ENCODE measurements at regions not wholly inside any gene's neighbourhood (a gene's known extent, or its start where the extent isn't known, plus 50 kb on each side); places are given as distances from the start of the nearest gene placed in this dataset.

DNA sequence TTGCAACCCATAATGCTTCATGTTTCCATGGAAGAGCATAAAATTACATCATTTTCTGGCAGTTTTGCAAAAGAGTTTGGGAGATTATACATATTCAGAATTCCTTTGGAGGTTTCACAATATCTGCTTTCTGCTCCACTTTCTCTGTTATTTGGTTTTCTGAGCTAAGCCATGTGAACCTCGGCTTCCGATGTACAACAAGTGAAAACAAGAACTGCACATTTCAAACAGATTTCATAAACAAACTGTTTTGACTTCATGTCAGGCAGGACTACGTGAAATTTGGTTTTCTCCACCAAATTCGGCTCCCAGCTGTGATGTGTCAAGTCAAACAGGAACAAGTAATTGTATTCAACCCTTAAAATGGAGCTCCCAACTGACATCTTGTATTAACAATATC is 609.8 kb downstream of the IRX1 start:
- H3K36me3 ChIP-seq (ENCODE audit: control insufficient read depth, low read depth, low read length): no peaks in the 10 kb centered on the region
- H3K27ac ChIP-seq (ENCODE audit: low read length): no peak overlapping the region
- H3K9ac ChIP-seq (ENCODE audit: low read length): no peak overlapping the region
- H3K27me3 ChIP-seq (ENCODE audit: control insufficient read depth, insufficient read depth, low read length): no peaks in the 10 kb centered on the region
- H3K4me3 ChIP-seq (ENCODE audit: low read length): no peak overlapping the region
- peaks cover 21% of the 10 kb centered on the region for H3K4me1 ChIP-seq (ENCODE audit: control insufficient read depth, low read depth, low read length)
- no peaks in the 10 kb centered on the region for H3K9me3 ChIP-seq (ENCODE audit: control insufficient read depth, low read depth, low read length)

DNA sequence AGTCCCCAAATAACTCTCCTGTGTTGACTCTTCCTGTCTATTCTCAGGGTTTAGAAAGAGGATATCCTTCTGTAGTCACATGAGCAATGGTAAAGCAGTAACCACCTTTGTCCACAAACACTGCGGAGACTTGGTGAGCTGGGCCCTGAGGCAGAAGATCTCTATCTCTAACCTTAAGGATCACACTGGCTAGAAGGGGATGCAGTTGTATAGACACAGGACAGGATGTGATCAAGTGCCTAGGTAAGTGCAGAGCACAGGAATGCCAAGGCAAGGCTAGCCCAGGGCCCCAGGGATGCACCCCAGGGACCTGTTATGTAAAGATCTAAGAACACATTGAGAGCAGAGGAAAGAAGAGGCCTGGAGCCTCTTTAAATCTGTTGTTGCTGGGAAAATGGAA is 610.5 kb downstream of the IRX1 start:
- no peak overlapping the region for H3K27ac ChIP-seq (ENCODE audit: low read length)
- H3K27me3 ChIP-seq (ENCODE audit: control insufficient read depth, insufficient read depth, low read length): no peaks in the 10 kb centered on the region
- peaks cover 21% of the 10 kb centered on the region for H3K4me1 ChIP-seq (ENCODE audit: control insufficient read depth, low read depth, low read length)
- no peaks in the 10 kb centered on the region for H3K9me3 ChIP-seq (ENCODE audit: control insufficient read depth, low read depth, low read length)
- H3K36me3 ChIP-seq (ENCODE audit: control insufficient read depth, low read depth, low read length): no peaks in the 10 kb centered on the region
- H3K4me3 ChIP-seq (ENCODE audit: low read length): no peak overlapping the region
- H3K9ac ChIP-seq (ENCODE audit: low read length): no peak overlapping the region

DNA sequence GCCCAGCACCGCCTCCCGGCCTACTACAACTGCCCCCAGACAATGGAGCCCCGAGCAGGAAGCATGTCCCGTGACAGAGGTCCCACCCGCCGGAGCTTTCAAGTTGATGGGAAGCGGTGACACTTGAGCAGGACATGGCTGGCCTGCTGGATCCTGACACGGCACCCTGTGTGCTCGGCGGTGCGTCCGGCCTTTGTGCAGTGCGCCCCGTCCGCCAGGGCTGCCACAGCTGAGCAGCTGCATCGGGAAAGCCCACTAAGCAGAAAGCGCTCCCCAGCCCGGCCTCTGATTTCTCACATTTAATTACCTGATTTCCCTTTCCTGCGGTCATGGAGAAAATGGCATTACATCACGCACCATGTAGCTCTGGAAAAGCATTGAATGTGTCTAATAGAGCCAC is 611.9 kb downstream of the IRX1 start:
- Histone ChIP-seq H3K9me3 (ENCODE audit: control insufficient read depth, low read depth, low read length) (no peaks in the 10 kb centered on the region), H3K9ac (ENCODE audit: low read length) (no peak overlapping the region), H3K27ac (ENCODE audit: low read length) (no peak overlapping the region), H3K36me3 (ENCODE audit: control insufficient read depth, low read depth, low read length) (no peaks in the 10 kb centered on the region), H3K27me3 (ENCODE audit: control insufficient read depth, insufficient read depth, low read length) (no peaks in the 10 kb centered on the region), H3K4me3 (ENCODE audit: low read length) (no peak overlapping the region), H3K4me1 (ENCODE audit: control insufficient read depth, low read depth, low read length) (peaks cover 29% of the 10 kb centered on the region)

DNA sequence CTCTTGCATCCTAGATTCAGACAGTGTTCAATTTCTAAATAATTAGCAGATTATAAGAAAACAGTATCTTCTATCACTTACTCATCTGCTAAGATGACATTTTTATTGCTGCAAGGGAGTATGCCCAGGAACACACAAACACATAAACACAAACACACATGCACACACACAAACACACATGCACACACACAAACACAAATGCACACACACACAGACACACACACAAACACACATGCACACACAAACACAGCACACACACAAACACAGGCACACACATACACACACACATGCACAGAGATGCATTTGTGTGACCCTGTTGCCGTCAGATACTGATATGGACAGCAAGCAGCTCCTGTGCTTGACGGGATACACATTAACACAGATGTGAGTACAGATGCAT is 612.9 kb downstream of the IRX1 start:
- no peaks in the 10 kb centered on the region for H3K27me3 ChIP-seq (ENCODE audit: control insufficient read depth, insufficient read depth, low read length)
- no peaks in the 10 kb centered on the region for H3K9me3 ChIP-seq (ENCODE audit: control insufficient read depth, low read depth, low read length)
- peaks cover 38% of the 10 kb centered on the region for H3K4me1 ChIP-seq (ENCODE audit: control insufficient read depth, low read depth, low read length)
- no peak overlapping the region for H3K9ac ChIP-seq (ENCODE audit: low read length)
- no peak overlapping the region for H3K27ac ChIP-seq (ENCODE audit: low read length)
- no peaks in the 10 kb centered on the region for H3K36me3 ChIP-seq (ENCODE audit: control insufficient read depth, low read depth, low read length)
- H3K4me3 ChIP-seq (ENCODE audit: low read length): no peak overlapping the region

DNA sequence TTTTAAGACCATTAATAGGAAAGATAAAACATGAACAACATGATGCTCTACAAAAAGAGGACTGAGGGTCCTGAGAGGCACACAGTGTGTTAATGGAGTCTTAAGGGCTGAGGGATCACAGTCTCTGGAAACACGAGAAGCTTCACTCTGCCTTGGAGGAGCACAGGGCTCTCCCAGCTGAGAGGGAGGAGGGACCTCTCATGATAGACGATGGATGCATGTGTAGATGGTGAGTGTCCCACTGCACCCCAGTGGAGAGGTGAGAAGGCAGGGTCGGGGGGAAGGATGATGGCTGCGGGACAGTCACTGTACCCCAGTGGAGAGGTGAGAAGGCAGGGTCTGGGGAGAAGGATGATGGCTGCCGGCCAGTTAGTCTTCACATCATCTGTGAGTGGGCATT is 613.4 kb downstream of the IRX1 start:
- Histone ChIP-seq H3K4me3 (ENCODE audit: low read length) (no peak overlapping the region), H3K4me1 (ENCODE audit: control insufficient read depth, low read depth, low read length) (peaks cover 42% of the 10 kb centered on the region), H3K27me3 (ENCODE audit: control insufficient read depth, insufficient read depth, low read length) (no peaks in the 10 kb centered on the region), H3K9me3 (ENCODE audit: control insufficient read depth, low read depth, low read length) (no peaks in the 10 kb centered on the region), H3K9ac (ENCODE audit: low read length) (no peak overlapping the region), H3K36me3 (ENCODE audit: control insufficient read depth, low read depth, low read length) (no peaks in the 10 kb centered on the region), H3K27ac (ENCODE audit: low read length) (no peak overlapping the region)

GRCh38 chr5:4212071-4212739 is 616.6 kb downstream of the IRX1 start:
- no peaks in the 10 kb centered on the region for H3K9me3 ChIP-seq (ENCODE audit: control insufficient read depth, low read depth, low read length)
- H3K4me3 ChIP-seq (ENCODE audit: low read length): peak overlapping the region; percentile 14
- no peak overlapping the region for H3K9ac ChIP-seq (ENCODE audit: low read length)
- peaks cover 27% of the 10 kb centered on the region for H3K4me1 ChIP-seq (ENCODE audit: control insufficient read depth, low read depth, low read length)
- H3K27me3 ChIP-seq (ENCODE audit: control insufficient read depth, insufficient read depth, low read length): peaks cover 15% of the 10 kb centered on the region
- no peak overlapping the region for H3K27ac ChIP-seq (ENCODE audit: low read length)
- H3K36me3 ChIP-seq (ENCODE audit: control insufficient read depth, low read depth, low read length): no peaks in the 10 kb centered on the region

DNA sequence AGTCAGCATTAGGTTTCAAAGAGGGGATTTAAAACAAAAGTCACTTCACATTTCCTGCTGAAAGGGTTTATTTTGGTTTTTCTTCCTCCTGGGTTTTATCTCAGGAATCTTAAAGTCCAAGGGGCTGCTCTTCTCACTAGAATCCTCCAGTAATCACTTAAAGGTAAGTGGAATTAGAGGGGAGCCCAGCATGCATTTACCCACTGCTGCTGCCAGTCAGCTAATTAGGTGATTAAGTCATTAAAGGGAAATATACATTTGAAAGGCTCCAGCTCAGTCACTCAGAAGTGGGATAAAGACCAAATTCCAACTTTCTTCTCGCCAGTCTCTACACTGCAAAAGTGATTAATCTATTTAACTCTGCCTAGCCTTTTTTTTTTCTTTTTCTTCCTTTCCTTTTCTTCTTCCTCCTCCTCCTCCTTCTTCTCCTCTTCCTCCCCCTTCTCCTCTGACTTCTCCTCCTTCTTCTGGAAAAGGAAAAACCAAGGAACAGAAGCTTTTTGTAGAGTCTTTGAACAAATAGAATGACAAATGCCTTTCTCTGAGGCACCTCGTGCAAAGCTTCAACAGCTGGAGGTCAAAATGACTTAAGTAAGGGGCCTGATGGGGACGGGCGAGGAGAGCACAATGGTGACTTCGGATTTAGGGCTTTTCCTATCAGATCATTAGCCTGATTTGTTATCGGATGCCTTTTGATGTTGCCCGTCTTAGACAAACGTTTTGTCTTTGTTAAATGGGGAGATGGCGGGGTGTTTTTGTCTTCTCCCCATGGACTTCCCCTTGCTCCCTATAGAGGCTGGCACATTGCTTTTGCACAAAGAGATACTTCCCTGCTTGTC is 617.6 kb downstream of the IRX1 start:
- H3K9me3 ChIP-seq (ENCODE audit: control insufficient read depth, low read depth, low read length): no peaks in the 10 kb centered on the region
- no peak overlapping the region for H3K27ac ChIP-seq (ENCODE audit: low read length)
- peaks cover 15% of the 10 kb centered on the region for H3K27me3 ChIP-seq (ENCODE audit: control insufficient read depth, insufficient read depth, low read length)
- H3K9ac ChIP-seq (ENCODE audit: low read length): no peak overlapping the region
- peak overlapping the region; percentile 14 for H3K4me3 ChIP-seq (ENCODE audit: low read length)
- no peaks in the 10 kb centered on the region for H3K36me3 ChIP-seq (ENCODE audit: control insufficient read depth, low read depth, low read length)
- peaks cover 25% of the 10 kb centered on the region for H3K4me1 ChIP-seq (ENCODE audit: control insufficient read depth, low read depth, low read length)

DNA sequence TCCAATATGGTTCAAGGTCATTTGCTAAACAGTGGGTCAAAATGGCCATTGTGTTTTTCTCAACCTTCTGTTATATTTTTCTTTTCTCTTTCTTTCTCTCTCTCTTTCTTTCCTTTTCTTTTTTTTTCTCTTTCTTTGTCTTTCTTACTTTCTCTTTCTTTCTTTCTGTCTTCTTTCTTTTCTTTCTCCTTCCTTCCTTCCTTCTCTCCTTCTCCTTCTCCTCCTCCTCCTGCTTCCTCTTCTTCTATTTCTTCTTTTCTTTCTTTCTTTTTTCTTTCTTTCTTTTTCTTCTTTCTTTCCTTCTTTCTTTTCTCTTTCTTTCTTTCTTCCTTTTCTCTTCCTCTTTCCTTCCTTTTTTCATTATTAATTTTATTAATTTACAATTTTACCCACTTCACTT is 619.5 kb downstream of the IRX1 start:
- no peaks in the 10 kb centered on the region for H3K9me3 ChIP-seq (ENCODE audit: control insufficient read depth, low read depth, low read length)
- H3K27me3 ChIP-seq (ENCODE audit: control insufficient read depth, insufficient read depth, low read length): peaks cover 15% of the 10 kb centered on the region
- H3K36me3 ChIP-seq (ENCODE audit: control insufficient read depth, low read depth, low read length): no peaks in the 10 kb centered on the region

DNA sequence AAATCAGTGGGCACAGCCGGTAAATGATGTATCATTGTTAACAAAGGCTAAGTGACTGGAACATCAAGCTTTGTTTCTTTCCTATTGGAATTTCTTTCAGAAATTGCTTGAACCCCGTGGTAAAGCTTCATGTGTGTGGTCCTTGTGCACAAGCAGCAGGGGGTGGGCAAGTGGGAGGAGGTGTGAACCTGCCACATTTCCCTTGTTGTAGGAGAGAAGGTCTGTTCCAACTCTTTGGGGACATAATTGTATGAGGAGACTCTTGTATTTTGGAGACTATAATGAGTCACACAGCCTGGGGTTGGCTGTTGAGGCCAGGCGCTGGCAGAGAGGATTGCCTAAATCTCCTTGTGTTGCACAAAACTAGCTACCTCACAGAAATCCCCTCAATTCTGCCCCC is 620.5 kb downstream of the IRX1 start:
- Histone ChIP-seq H3K27ac (ENCODE audit: low read length) (no peak overlapping the region), H3K9ac (ENCODE audit: low read length) (no peak overlapping the region), H3K27me3 (ENCODE audit: control insufficient read depth, insufficient read depth, low read length) (peaks cover 15% of the 10 kb centered on the region), H3K36me3 (ENCODE audit: control insufficient read depth, low read depth, low read length) (no peaks in the 10 kb centered on the region), H3K4me3 (ENCODE audit: low read length) (no peak overlapping the region), H3K9me3 (ENCODE audit: control insufficient read depth, low read depth, low read length) (no peaks in the 10 kb centered on the region), H3K4me1 (ENCODE audit: control insufficient read depth, low read depth, low read length) (peaks cover 25% of the 10 kb centered on the region)

More for the DNA sequence above, 619.5 kb downstream of the IRX1 start:
- no peak overlapping the region for H3K4me3 ChIP-seq (ENCODE audit: low read length)
- no peak overlapping the region for H3K27ac ChIP-seq (ENCODE audit: low read length)
- H3K9ac ChIP-seq (ENCODE audit: low read length): no peak overlapping the region
- peaks cover 25% of the 10 kb centered on the region for H3K4me1 ChIP-seq (ENCODE audit: control insufficient read depth, low read depth, low read length)

DNA sequence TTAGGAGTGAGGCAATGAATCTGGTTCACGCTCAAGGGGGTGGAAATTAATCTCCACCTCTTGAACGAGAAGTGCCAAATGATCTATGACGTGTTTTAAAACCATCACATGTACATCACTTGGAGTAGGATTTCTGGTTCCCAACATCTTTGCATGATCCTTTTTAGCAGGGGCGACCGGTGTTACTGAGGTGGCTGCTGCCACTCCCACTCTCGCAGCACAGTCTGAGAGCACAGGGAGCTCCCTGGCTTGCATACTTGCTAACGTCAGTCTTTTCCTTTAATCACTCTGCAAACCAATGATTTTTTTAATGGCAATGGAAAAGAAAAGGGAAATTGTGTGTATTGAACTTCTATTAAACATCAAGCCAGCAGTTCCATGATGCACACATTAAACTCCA is 624.4 kb downstream of the IRX1 start:
- no peak overlapping the region for H3K27ac ChIP-seq (ENCODE audit: low read length)
- no peaks in the 10 kb centered on the region for H3K9me3 ChIP-seq (ENCODE audit: control insufficient read depth, low read depth, low read length)
- H3K4me3 ChIP-seq (ENCODE audit: low read length): no peak overlapping the region
- H3K27me3 ChIP-seq (ENCODE audit: control insufficient read depth, insufficient read depth, low read length): peaks cover 7% of the 10 kb centered on the region
- H3K4me1 ChIP-seq (ENCODE audit: control insufficient read depth, low read depth, low read length): no peaks in the 10 kb centered on the region
- no peak overlapping the region for H3K9ac ChIP-seq (ENCODE audit: low read length)
- no peaks in the 10 kb centered on the region for H3K36me3 ChIP-seq (ENCODE audit: control insufficient read depth, low read depth, low read length)

- Histone ChIP-seq H3K9ac (ENCODE audit: low read length) (no peak overlapping the region), H3K27ac (ENCODE audit: low read length) (no peak overlapping the region), H3K36me3 (ENCODE audit: control insufficient read depth, low read depth, low read length) (no peaks in the 10 kb centered on the region), H3K27me3 (ENCODE audit: control insufficient read depth, insufficient read depth, low read length) (peaks cover 5% of the 10 kb centered on the region), H3K9me3 (ENCODE audit: control insufficient read depth, low read depth, low read length) (no peaks in the 10 kb centered on the region), H3K4me3 (ENCODE audit: low read length) (no peak overlapping the region), H3K4me1 (ENCODE audit: control insufficient read depth, low read depth, low read length) (no peaks in the 10 kb centered on the region)
Measured at GRCh38 chr5:4221048-4221447, 625.4 kb downstream of the IRX1 start.

DNA sequence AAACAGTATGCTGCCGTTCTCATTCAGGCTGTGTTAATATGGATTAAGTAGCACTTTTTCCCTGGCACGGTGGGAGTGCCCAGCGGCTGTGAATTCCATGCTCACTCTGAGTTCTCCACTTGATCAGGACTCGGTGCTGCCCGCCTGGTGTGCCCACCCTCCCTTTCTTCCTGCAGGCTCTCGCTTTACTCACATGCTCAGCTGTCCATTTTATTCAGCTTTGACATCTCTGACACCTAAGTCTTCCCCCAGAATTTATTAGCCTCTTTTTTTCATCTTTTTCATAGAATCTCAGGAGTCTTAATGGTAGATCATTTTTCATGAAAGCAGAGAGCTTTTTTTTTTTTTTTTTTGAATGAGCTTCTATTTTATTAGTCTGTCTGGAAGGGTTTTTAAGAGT is 626.5 kb downstream of the IRX1 start:
- Histone ChIP-seq H3K4me1 (ENCODE audit: control insufficient read depth, low read depth, low read length) (no peaks in the 10 kb centered on the region), H3K9ac (ENCODE audit: low read length) (no peak overlapping the region), H3K27ac (ENCODE audit: low read length) (no peak overlapping the region), H3K9me3 (ENCODE audit: control insufficient read depth, low read depth, low read length) (no peaks in the 10 kb centered on the region), H3K27me3 (ENCODE audit: control insufficient read depth, insufficient read depth, low read length) (no peaks in the 10 kb centered on the region), H3K4me3 (ENCODE audit: low read length) (no peak overlapping the region), H3K36me3 (ENCODE audit: control insufficient read depth, low read depth, low read length) (no peaks in the 10 kb centered on the region)
